H1 (cell line): ENCODE measurements at regions not wholly inside any gene's neighbourhood (a gene's known extent, or its start where the extent isn't known, plus 50 kb on each side); places are given as distances from the start of the nearest gene placed in this dataset.

Experiments
- CTCF ChIA-PET: fragments of 300-600 bp; sonication (Branson Sonifier 250); formaldehyde crosslinking; loops from one replicate; lab custom pipeline; 2021; ENCODE audit not compliant: partially characterized antibody; lab: Charles Lee
- POLR2A ChIA-PET: fragments of 300-600 bp; sonication (Branson Sonifier 250); formaldehyde crosslinking; loops from one replicate; lab custom pipeline; 2021; ENCODE audit warnings: inconsistent platforms; ENCODE audit not compliant: partially characterized antibody; lab: Charles Lee
- DNase-seq, 2 experiments: peaks; one replicate each; pipeline versions ENCODE4 v3.0.0 to v3.0.0-alpha.2; 2010 to 2022; ENCODE audit warnings: low spot score in 2 of 2, low read depth in 1 of 2, mixed read lengths in 1 of 2
- FAIRE-seq: peaks from 2 replicates; lab custom pipeline; 2011; peaks lifted over from hg19 to GRCh38; lab: Jason Lieb, UNC
- H2AFZ ChIP-seq: 2 replicates; pipeline ENCODE4 v1.8.1; 2012; ENCODE audit warnings: low read length, inconsistent platforms
- H2AK5ac ChIP-seq: 2 replicates; pipeline ENCODE4 v1.6.1; 2013; ENCODE audit warnings: low read depth, low read length
- H2BK120ac ChIP-seq: replicated peaks from 2 replicates; pipeline ENCODE3; 2013; ENCODE audit warnings: low read depth, low read length, inconsistent platforms
- H2BK12ac ChIP-seq: 2 replicates; pipeline ENCODE4 v1.6.1; 2013; ENCODE audit warnings: low read depth, low read length
- H2BK15ac ChIP-seq: 2 replicates; pipeline ENCODE4 v1.6.1; 2013; ENCODE audit warnings: low read length
- H2BK20ac ChIP-seq: 2 replicates; pipeline ENCODE4 v1.6.1; 2013; ENCODE audit warnings: low read length
- H2BK5ac ChIP-seq: 2 replicates; pipeline ENCODE4 v1.6.1; 2013; ENCODE audit warnings: low read depth, low read length
- H3K14ac ChIP-seq: 2 replicates; pipeline ENCODE4 v1.6.1; 2013; ENCODE audit warnings: inconsistent platforms; ENCODE audit not compliant: insufficient read length
- H3K18ac ChIP-seq: 2 replicates; pipeline ENCODE4 v1.6.1; 2013; ENCODE audit warnings: low read length; ENCODE audit errors: extremely low read depth
- H3K23ac ChIP-seq: 2 replicates; pipeline ENCODE4 v1.6.1; 2013; ENCODE audit warnings: inconsistent platforms; ENCODE audit not compliant: insufficient read length
- H3K23me2 ChIP-seq: 2 replicates; pipeline ENCODE4 v1.6.1; 2013; ENCODE audit warnings: low read depth, low read length
- H3K27ac ChIP-seq: 2 replicates; pipeline ENCODE4 v1.6.1; 2011; ENCODE audit warnings: low read depth, low read length, inconsistent platforms
- H3K27me3 ChIP-seq, 4 experiments: replicated peaks in 1 of 4; 1 replicate in 1 of 4; 2 replicates in 3 of 4; pipeline versions ENCODE4 v1.6.1 to v1.8.1; 2011 to 2013; ENCODE audit warnings: low read length in 3 of 4, mild to moderate bottlenecking in 3 of 4, inconsistent platforms in 2 of 4, mixed read lengths in 2 of 4, moderate library complexity in 1 of 4; ENCODE audit not compliant: control insufficient read depth in 3 of 4, insufficient read depth in 3 of 4; ENCODE audit errors: extremely low read depth in 1 of 4
- H3K36me3 ChIP-seq, 4 experiments: 2 replicates each; pipeline versions ENCODE4 v1.6.1 to v1.8.1; 2011 to 2013; ENCODE audit warnings: mild to moderate bottlenecking in 4 of 4, low read length in 3 of 4, moderate library complexity in 2 of 4, control low read depth in 1 of 4, inconsistent platforms in 1 of 4; ENCODE audit not compliant: insufficient read depth in 4 of 4, control insufficient read depth in 2 of 4
- H3K4ac ChIP-seq: replicated peaks from 2 replicates; pipeline ENCODE3; 2013; ENCODE audit warnings: low read length, low read depth, mixed read lengths, inconsistent platforms; ENCODE audit not compliant: insufficient read length
- H3K4me1 ChIP-seq, 4 experiments: replicated peaks in 1 of 4; 1 replicate in 1 of 4; 2 replicates in 3 of 4; pipeline versions ENCODE4 v1.6.1 to v1.8.1; 2011 to 2013; ENCODE audit warnings: low read length in 3 of 4, inconsistent platforms in 2 of 4, mixed read lengths in 1 of 4; ENCODE audit not compliant: insufficient read depth in 4 of 4, control insufficient read depth in 3 of 4
- H3K4me2 ChIP-seq, 2 experiments: 2 replicates each; pipeline versions ENCODE4 v1.6.1 to v1.8.1; 2011 to 2013; ENCODE audit warnings: low read depth in 2 of 2, low read length in 2 of 2, control low read depth in 1 of 2, inconsistent platforms in 1 of 2, mild to moderate bottlenecking in 1 of 2; ENCODE audit not compliant: insufficient read depth in 1 of 2
- H3K4me3 ChIP-seq, 4 experiments: fragments of 200-600, 300-600 bp in 1 of 4; sonication (generic), shearing (Covaris generic), sonication (Bioruptor Twin) in 1 of 4; 2 replicates each; pipeline versions ENCODE4 v1.5.1 to v1.8.1; 2011 to 2016; ENCODE audit warnings: low read length in 4 of 4, low read depth in 3 of 4, control low read depth in 2 of 4, inconsistent platforms in 2 of 4, mild to moderate bottlenecking in 2 of 4, mixed read lengths in 1 of 4, moderate library complexity in 1 of 4; ENCODE audit not compliant: insufficient read depth in 2 of 4; ENCODE audit errors: extremely low read depth in 1 of 4
- H3K56ac ChIP-seq: replicated peaks from 2 replicates; pipeline ENCODE3; 2013; ENCODE audit warnings: low read depth, mild to moderate bottlenecking, mixed read lengths, low read length, inconsistent platforms; ENCODE audit not compliant: insufficient read length
- H3K79me1 ChIP-seq: 2 replicates; pipeline ENCODE4 v1.6.1; 2013; ENCODE audit warnings: low read depth, low read length, control low read depth
- H3K79me2 ChIP-seq, 2 experiments: 2 replicates each; pipeline versions ENCODE4 v1.6.1 to v1.8.1; 2012 to 2013; ENCODE audit warnings: low read length in 2 of 2, mild to moderate bottlenecking in 2 of 2, inconsistent platforms in 1 of 2; ENCODE audit not compliant: insufficient read depth in 2 of 2, control insufficient read depth in 1 of 2
- H3K9ac ChIP-seq, 4 experiments: replicated peaks in 1 of 4; 1 replicate in 1 of 4; 2 replicates in 3 of 4; pipeline versions ENCODE4 v1.6.1 to v1.8.1; 2011 to 2013; ENCODE audit warnings: low read depth in 3 of 4, low read length in 3 of 4, control low read depth in 2 of 4, mild to moderate bottlenecking in 2 of 4, moderate library complexity in 2 of 4, inconsistent platforms in 1 of 4; ENCODE audit errors: extremely low read depth in 1 of 4
- H3K9me3 ChIP-seq, 2 experiments: 2 replicates each; pipeline versions ENCODE4 v1.6.1 to v1.8.1; 2012 to 2013; ENCODE audit warnings: mild to moderate bottlenecking in 2 of 2, moderate library complexity in 2 of 2, control low read depth in 1 of 2, inconsistent platforms in 1 of 2, low read depth in 1 of 2, low read length in 1 of 2, mixed read lengths in 1 of 2; ENCODE audit not compliant: insufficient read depth in 2 of 2
- H4K20me1 ChIP-seq, 2 experiments: replicated peaks in 1 of 2; 2 replicates each; pipeline versions ENCODE3 to v1.8.1; 2011 to 2013; ENCODE audit warnings: inconsistent platforms in 2 of 2, low read length in 2 of 2, mild to moderate bottlenecking in 1 of 2; ENCODE audit not compliant: insufficient read depth in 2 of 2, control insufficient read depth in 1 of 2
- H4K5ac ChIP-seq: 2 replicates; pipeline ENCODE4 v1.6.1; 2013; ENCODE audit warnings: low read length, low read depth, mixed read lengths, inconsistent platforms; ENCODE audit not compliant: insufficient read length
- H4K8ac ChIP-seq: 2 replicates; pipeline ENCODE4 v1.8.0; 2013; ENCODE audit warnings: mild to moderate bottlenecking, moderate library complexity, low read length, inconsistent platforms; ENCODE audit not compliant: insufficient read depth; ENCODE audit errors: extremely low read depth
- H4K91ac ChIP-seq: replicated peaks from 2 replicates; pipeline ENCODE3; 2013; ENCODE audit warnings: low read length, mixed read lengths, inconsistent platforms; ENCODE audit not compliant: insufficient read length
- CEBPB ChIP-seq: IDR thresholded peaks from 2 replicates; pipeline ENCODE4 v1.6.1; 2012; ENCODE audit warnings: low read depth, low read length
- CHD1 ChIP-seq: IDR thresholded peaks from 2 replicates; pipeline ENCODE4 v1.6.1; 2012; ENCODE audit warnings: low read depth, low read length, improper control_type of control experiment
- SP1 ChIP-seq: IDR thresholded peaks from 2 replicates; pipeline ENCODE4 v1.6.1; 2011; ENCODE audit warnings: low read depth, low read length
- WGBS, 2 experiments: shearing (Covaris generic) in 1 of 2; methylation state at CpG; one replicate each; pipeline versions ENCODE4 v1.1.6 to v1.1.7; 2013 to 2015; ENCODE audit warnings: low lambda C conversion rate in 2 of 2, mixed read lengths in 2 of 2, inconsistent platforms in 1 of 2, low coverage in 1 of 2, missing lambda C conversion rate in 1 of 2; ENCODE audit not compliant: insufficient replicate concordance in 2 of 2, insufficient coverage in 1 of 2, insufficient read length in 1 of 2; ENCODE audit errors: extremely low coverage in 1 of 2, missing lambda C conversion rate in 1 of 2; 5-methylcytosine and 5-hydroxymethylcytosine counted together

DNA sequence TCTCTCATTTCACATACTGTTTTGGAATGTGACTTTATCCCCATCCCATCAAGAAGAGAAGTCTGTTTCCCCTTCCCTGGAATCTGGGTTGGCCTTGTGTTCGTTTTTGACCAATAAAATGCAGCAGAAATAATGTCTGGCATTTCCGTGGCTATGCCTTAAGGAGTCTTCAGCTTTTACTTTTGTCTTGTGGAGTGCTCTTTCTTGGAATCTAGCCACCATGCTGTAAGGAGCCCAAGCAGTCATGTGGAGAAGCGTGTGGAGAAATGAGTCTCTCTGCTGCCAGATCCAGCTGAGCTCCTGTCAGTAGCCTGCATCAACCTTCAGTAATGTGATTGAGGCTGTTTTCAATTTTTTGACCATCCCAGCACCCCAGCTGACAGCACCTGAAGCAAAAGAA lies 84.4 kb upstream of the ARMCX2 start:
- 82% methylated on average over 3 of the region's 3 CpGs; no CpG with 5 or more reads in 1 of the 2 experiments for WGBS, 2 experiments
- no peaks in the 10 kb centered on the region for H3K23me2 ChIP-seq
- H2AFZ ChIP-seq, result no peak overlapping the region
- no peak overlapping the region for H3K23ac ChIP-seq
- no peak overlapping the region for H4K5ac ChIP-seq
- no peak overlapping the region for H3K4ac ChIP-seq
- no peak overlapping the region for H4K8ac ChIP-seq
- H3K79me1 ChIP-seq, result no peaks in the 10 kb centered on the region
- H3K4me3 ChIP-seq, result no peak overlapping the region
- H3K4me2 ChIP-seq, result no peak overlapping the region
- no peak overlapping the region for H2BK120ac ChIP-seq
- H2BK20ac ChIP-seq, result no peak overlapping the region
- no peaks in the 10 kb centered on the region for H3K27me3 ChIP-seq
- TF ChIP-seq SP1, result no peak
- no peak for TF ChIP-seq CEBPB
- TF ChIP-seq CHD1, result no peak
- TF ChIP-seq, all 59 proteins: peak for 0
- peaks cover 0 to under 1% of the 10 kb centered on the region in 2 experiments; a peak in 1 of 4 replicates for H3K9me3 ChIP-seq
- no peak overlapping the region for H3K18ac ChIP-seq
- no peak overlapping the region for H2BK15ac ChIP-seq
- no peak overlapping the region for H2BK12ac ChIP-seq
- DNase-seq (no peak), FAIRE-seq (no peak)
- no peaks in the 10 kb centered on the region for H3K36me3 ChIP-seq
- no peaks in the 10 kb centered on the region for H3K4me1 ChIP-seq
- no peak overlapping the region for H2BK5ac ChIP-seq
- H3K56ac ChIP-seq, result no peak overlapping the region
- H3K79me2 ChIP-seq, result no peaks in the 10 kb centered on the region
- H2AK5ac ChIP-seq, result no peak overlapping the region
- H4K91ac ChIP-seq, result no peak overlapping the region
- ChIA-PET POLR2A (no interaction called here), CTCF (interaction anchor here (4.1 kb wide), 1 partner anchor 14 kb away, joined by 16 read pairs; no protein-coding TSS in a partner anchor)
- H3K27ac ChIP-seq, result no peak overlapping the region
- no peaks in the 10 kb centered on the region for H4K20me1 ChIP-seq
- no peak overlapping the region for H3K9ac ChIP-seq
- no peak overlapping the region for H3K14ac ChIP-seq
